ENCODE measurements at regions not wholly inside any gene's neighbourhood (a gene's known extent, or its start where the extent isn't known, plus 50 kb on each side); places are given as distances from the start of the nearest gene placed in this dataset.
"Not testable (repeated sequence)": the region's sequence is repeated elsewhere in the genome, so short reads cannot be mapped to it uniquely, and the experiment has no call there.

GRCh38 chrX:23515028-23515427, 152.3 kb upstream of the PRDX4 start:
- no peak overlapping the region for H3K4me2 ChIP-seq
- TF ChIP-seq CTCF (conservative IDR thresholded peaks at IDR 0.05) (no peak), EZH2 (IDR thresholded peaks at IDR 0.05; ENCODE audit: low read depth) (no peak)

GRCh38 chrX:23523026-23523657, 144.2 kb upstream of the PRDX4 start:
- H4K20me1 ChIP-seq (ENCODE audit: insufficient read depth); CTCF ChIA-PET; H3K27me3 ChIP-seq (ENCODE audit: insufficient read depth, low read depth); H3K9me3 ChIP-seq (ENCODE audit: insufficient read depth, low read depth); H3K4me3 ChIP-seq; H3K36me3 ChIP-seq (ENCODE audit: low read depth); H3F3A ChIP-seq (ENCODE audit: insufficient read depth, low read depth); intact Hi-C loops (cut with micrococcal nuclease; ENCODE audit: unreplicated experiment); H3K4me1 ChIP-seq (replicated peaks; ENCODE audit: insufficient read depth); H3K27ac ChIP-seq; H3K9me2 ChIP-seq (ENCODE audit: insufficient read depth); DNase-seq; POLR2A ChIA-PET (ENCODE audit: unreplicated experiment); H3K4me2 ChIP-seq; H3K79me2 ChIP-seq (ENCODE audit: low read depth); H2AFZ ChIP-seq; BruUV-seq (replicated peaks): not testable (repeated sequence)

More at GRCh38 chrX:23515028-23515427, 152.3 kb upstream of the PRDX4 start:
- no peak overlapping the region for H3K27ac ChIP-seq
- no peaks in the 10 kb centered on the region for H3K9me3 ChIP-seq (ENCODE audit: insufficient read depth, low read depth)
- H4K20me1 ChIP-seq (ENCODE audit: insufficient read depth) = no peaks in the 10 kb centered on the region
- H3K4me1 ChIP-seq (replicated peaks; ENCODE audit: insufficient read depth) = no peaks in the 10 kb centered on the region
- no peaks in the 10 kb centered on the region for H3K79me2 ChIP-seq (ENCODE audit: low read depth)
- ChIA-PET CTCF (no interaction called here), POLR2A (ENCODE audit: unreplicated experiment) (no interaction called here)
- no peaks in the 10 kb centered on the region for H3F3A ChIP-seq (ENCODE audit: insufficient read depth, low read depth)
- no TSS peak for BruUV-seq (replicated peaks)
- no peak overlapping the region for H2AFZ ChIP-seq
- no peak overlapping the region for H3K4me3 ChIP-seq
- H3K27me3 ChIP-seq (ENCODE audit: insufficient read depth, low read depth) = no peaks in the 10 kb centered on the region
- H3K36me3 ChIP-seq (ENCODE audit: low read depth) = no peaks in the 10 kb centered on the region
- H3K9me2 ChIP-seq (ENCODE audit: insufficient read depth) = no peaks in the 10 kb centered on the region
- peak in 1 of 2 experiments; percentile 10 for DNase-seq
- intact Hi-C loops (cut with micrococcal nuclease; ENCODE audit: unreplicated experiment) = no loop called here

- H3K4me3 ChIP-seq = no peak overlapping the region
- CTCF ChIA-PET = no interaction called here
- no peaks in the 10 kb centered on the region for H3K36me3 ChIP-seq (ENCODE audit: low read depth)
- H3K79me2 ChIP-seq (ENCODE audit: low read depth) = no peaks in the 10 kb centered on the region
- DNase-seq = no peak
- H3K9me2 ChIP-seq (ENCODE audit: insufficient read depth) = no peaks in the 10 kb centered on the region
- peaks cover 5% of the 10 kb centered on the region; the same call in 1 of the 2 replicates for H3K4me1 ChIP-seq (replicated peaks; ENCODE audit: insufficient read depth)
- H3F3A ChIP-seq (ENCODE audit: insufficient read depth, low read depth) = no peaks in the 10 kb centered on the region
- H2AFZ ChIP-seq = no peak overlapping the region
- intact Hi-C loops (cut with micrococcal nuclease; ENCODE audit: unreplicated experiment) = no loop called here
- no peaks in the 10 kb centered on the region for H3K9me3 ChIP-seq (ENCODE audit: insufficient read depth, low read depth)
- BruUV-seq (replicated peaks) = no TSS peak
- POLR2A ChIA-PET (ENCODE audit: unreplicated experiment) = no interaction called here
- TF ChIP-seq CTCF (conservative IDR thresholded peaks at IDR 0.05) (no peak), EZH2 (IDR thresholded peaks at IDR 0.05; ENCODE audit: low read depth) (no peak)
- H3K27me3 ChIP-seq (ENCODE audit: insufficient read depth, low read depth) = no peaks in the 10 kb centered on the region
- no peaks in the 10 kb centered on the region for H4K20me1 ChIP-seq (ENCODE audit: insufficient read depth)
- no peak overlapping the region for H3K27ac ChIP-seq
- H3K4me2 ChIP-seq = no peak overlapping the region
Observed at GRCh38 chrX:23524467-23524866, 142.8 kb upstream of the PRDX4 start.

- Histone ChIP-seq H4K20me1 (ENCODE audit: insufficient read depth) (no peaks in the 10 kb centered on the region), H3F3A (ENCODE audit: insufficient read depth, low read depth) (no peaks in the 10 kb centered on the region), H3K9me3 (ENCODE audit: insufficient read depth, low read depth) (no peaks in the 10 kb centered on the region), H2AFZ (no peak overlapping the region), H3K79me2 (ENCODE audit: low read depth) (no peaks in the 10 kb centered on the region), H3K36me3 (ENCODE audit: low read depth) (no peaks in the 10 kb centered on the region), H3K27me3 (ENCODE audit: insufficient read depth, low read depth) (no peaks in the 10 kb centered on the region), H3K4me1 (replicated peaks; ENCODE audit: insufficient read depth) (peaks cover 5% of the 10 kb centered on the region; the same call in 1 of the 2 replicates), H3K27ac (no peak overlapping the region), H3K4me3 (no peak overlapping the region), H3K4me2 (no peak overlapping the region), H3K9me2 (ENCODE audit: insufficient read depth) (no peaks in the 10 kb centered on the region)
- no peak for TF ChIP-seq EZH2 (IDR thresholded peaks at IDR 0.05; ENCODE audit: low read depth)
- no peak for TF ChIP-seq CTCF (conservative IDR thresholded peaks at IDR 0.05)
- peak in 1 of 2 experiments; percentile 79 for DNase-seq
- ChIA-PET POLR2A (ENCODE audit: unreplicated experiment) (no interaction called here), CTCF (no interaction called here)
- no TSS peak for BruUV-seq (replicated peaks)
- intact Hi-C loops (cut with micrococcal nuclease; ENCODE audit: unreplicated experiment) = no loop called here
Observed at GRCh38 chrX:23525531-23525930, 141.8 kb upstream of the PRDX4 start.

All from PC-9 (cell line).